SU-DHL-6 (cell line): ENCODE measurements at regions not wholly inside any gene's neighbourhood (a gene's known extent, or its start where the extent isn't known, plus 50 kb on each side); places are given as distances from the start of the nearest gene placed in this dataset.

Experiments
- H2AFZ ChIP-seq: fragments of 200-600 bp; sonication (generic); 2 replicates; pipeline ENCODE4 v1.6.1; 2014; ENCODE audit warnings: low read depth, mild to moderate bottlenecking, moderate library complexity, mixed read lengths, antibody characterized with exemption, low read length; ENCODE audit not compliant: severe bottlenecking
- H3F3A ChIP-seq: fragments of 200-600 bp; shearing (Covaris generic); 2 replicates; pipeline ENCODE4 v1.6.0; 2016; ENCODE audit warnings: antibody characterized with exemption, mild to moderate bottlenecking; ENCODE audit not compliant: insufficient read depth
- H3K27ac ChIP-seq: fragments of 200-600 bp; sonication (generic); 2 replicates; pipeline ENCODE4 v1.5.1; 2016; ENCODE audit warnings: low read depth, mild to moderate bottlenecking, low read length, moderate library complexity, mixed read lengths
- H3K27me3 ChIP-seq: fragments of 200-600 bp; sonication (generic), shearing (Covaris generic); 2 replicates; pipeline ENCODE4 v1.6.0; 2014; ENCODE audit warnings: mild to moderate bottlenecking, low read length
- H3K36me3 ChIP-seq: fragments of 200-600 bp; sonication (generic); 2 replicates; pipeline ENCODE4 v1.6.1; 2014; ENCODE audit warnings: mild to moderate bottlenecking, low read length, mixed read lengths
- H3K4me2 ChIP-seq: fragments of 300-600, 200-600 bp; shearing (Covaris generic), sonication (generic); 2 replicates; pipeline ENCODE4 v1.6.0; 2014; ENCODE audit warnings: low read length, low read depth, mild to moderate bottlenecking; ENCODE audit not compliant: poor library complexity, severe bottlenecking
- H3K4me3 ChIP-seq: fragments of 200-600 bp; sonication (generic); 2 replicates; pipeline ENCODE4 v1.5.1; 2014; ENCODE audit warnings: antibody characterized with exemption, low read length, mild to moderate bottlenecking, mixed read lengths; ENCODE audit not compliant: insufficient read depth, poor library complexity, severe bottlenecking
- H3K79me2 ChIP-seq: fragments of 200-600 bp; sonication (generic); 2 replicates; pipeline ENCODE4 v1.6.1; 2014; ENCODE audit warnings: mild to moderate bottlenecking, low read length, moderate library complexity; ENCODE audit not compliant: insufficient read depth
- H3K9ac ChIP-seq: fragments of 200-600 bp; sonication (generic); 2 replicates; pipeline ENCODE4 v1.7.0; 2014; ENCODE audit warnings: mild to moderate bottlenecking, low read length
- H3K9me2 ChIP-seq: fragments of 200-600 bp; sonication (generic); replicated peaks from 2 replicates; pipeline ENCODE4 v1.6.1; 2014; ENCODE audit warnings: low read length; ENCODE audit not compliant: insufficient read depth
- H3K9me3 ChIP-seq: fragments of 200-600 bp; sonication (generic); 2 replicates; pipeline ENCODE4 v1.6.1; 2014; ENCODE audit warnings: low read length, mixed read lengths; ENCODE audit not compliant: insufficient read depth
- H4K20me1 ChIP-seq: fragments of 200-600 bp; sonication (generic); 2 replicates; pipeline ENCODE4 v1.6.1; 2014; ENCODE audit warnings: low read depth, mild to moderate bottlenecking, antibody characterized with exemption, low read length, moderate library complexity, mixed read lengths
- EZH2phosphoT487 ChIP-seq: fragments of 200-600 bp; sonication (generic), shearing (Covaris generic); conservative IDR thresholded peaks from 2 replicates; pipeline ENCODE4 v1.6.1; 2018; ENCODE audit warnings: mild to moderate bottlenecking, antibody characterized with exemption, low read length, moderate library complexity, mixed read lengths
- TF ChIP-seq, protein P1 (sequence below): fragments of 200-600 bp; sonication (generic); IDR thresholded peaks from one replicate; pipeline ENCODE4 v1.5.1; 2017; ENCODE audit warnings: antibody characterized with exemption, mild to moderate bottlenecking, low read length, moderate library complexity; ENCODE audit not compliant: insufficient read depth, poor library complexity, severe bottlenecking

- no peak overlapping the region for H3K9ac ChIP-seq
- H3K4me3 ChIP-seq = no peak overlapping the region
- no peaks in the 10 kb centered on the region for H3K27me3 ChIP-seq
- no peaks in the 10 kb centered on the region for H3K9me2 ChIP-seq
- H2AFZ ChIP-seq = no peak overlapping the region
- H4K20me1 ChIP-seq = no peaks in the 10 kb centered on the region
- no peak overlapping the region for H3K4me2 ChIP-seq
- H3K9me3 ChIP-seq = no peaks in the 10 kb centered on the region
- no peaks in the 10 kb centered on the region for H3K36me3 ChIP-seq
- no peaks in the 10 kb centered on the region for H3F3A ChIP-seq
- H3K27ac ChIP-seq = no peak overlapping the region
- TF ChIP-seq, protein P1, sequence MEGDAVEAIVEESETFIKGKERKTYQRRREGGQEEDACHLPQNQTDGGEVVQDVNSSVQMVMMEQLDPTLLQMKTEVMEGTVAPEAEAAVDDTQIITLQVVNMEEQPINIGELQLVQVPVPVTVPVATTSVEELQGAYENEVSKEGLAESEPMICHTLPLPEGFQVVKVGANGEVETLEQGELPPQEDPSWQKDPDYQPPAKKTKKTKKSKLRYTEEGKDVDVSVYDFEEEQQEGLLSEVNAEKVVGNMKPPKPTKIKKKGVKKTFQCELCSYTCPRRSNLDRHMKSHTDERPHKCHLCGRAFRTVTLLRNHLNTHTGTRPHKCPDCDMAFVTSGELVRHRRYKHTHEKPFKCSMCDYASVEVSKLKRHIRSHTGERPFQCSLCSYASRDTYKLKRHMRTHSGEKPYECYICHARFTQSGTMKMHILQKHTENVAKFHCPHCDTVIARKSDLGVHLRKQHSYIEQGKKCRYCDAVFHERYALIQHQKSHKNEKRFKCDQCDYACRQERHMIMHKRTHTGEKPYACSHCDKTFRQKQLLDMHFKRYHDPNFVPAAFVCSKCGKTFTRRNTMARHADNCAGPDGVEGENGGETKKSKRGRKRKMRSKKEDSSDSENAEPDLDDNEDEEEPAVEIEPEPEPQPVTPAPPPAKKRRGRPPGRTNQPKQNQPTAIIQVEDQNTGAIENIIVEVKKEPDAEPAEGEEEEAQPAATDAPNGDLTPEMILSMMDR = no peak
- TF ChIP-seq EZH2phosphoT487 = no peak
- no peaks in the 10 kb centered on the region for H3K79me2 ChIP-seq
These were observed 66.7 kb upstream of the PGRMC2 start for GRCh38 chr4:128354205-128354821.

DNA sequence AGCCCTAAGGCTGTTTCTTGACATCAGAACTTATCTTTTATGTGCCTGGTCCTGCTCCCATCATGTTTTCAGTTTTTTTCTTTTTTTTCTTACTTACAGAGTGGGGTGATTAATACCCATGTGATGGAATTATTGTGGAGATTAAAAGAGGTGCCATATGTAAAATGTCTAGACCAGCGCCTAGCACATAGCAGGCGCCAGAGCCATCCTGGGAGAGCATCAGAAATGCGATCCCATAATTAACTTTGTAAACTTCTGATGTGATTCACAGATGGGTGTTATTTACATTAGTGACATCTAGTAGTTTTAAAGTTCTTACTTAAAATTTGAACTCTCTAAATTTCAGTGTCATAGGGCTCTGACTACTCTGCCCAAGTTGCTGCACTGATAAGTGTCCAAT lies 66.2 kb upstream of the PGRMC2 start:
- Histone ChIP-seq H3K36me3 (no peaks in the 10 kb centered on the region), H3K27me3 (no peaks in the 10 kb centered on the region), H3K4me3 (no peak overlapping the region), H2AFZ (no peak overlapping the region), H3F3A (no peaks in the 10 kb centered on the region), H3K79me2 (no peaks in the 10 kb centered on the region), H3K27ac (no peak overlapping the region), H3K9me3 (no peaks in the 10 kb centered on the region), H4K20me1 (no peaks in the 10 kb centered on the region), H3K9me2 (no peaks in the 10 kb centered on the region), H3K4me2 (no peak overlapping the region), H3K9ac (no peak overlapping the region)
- no peak for TF ChIP-seq EZH2phosphoT487
- TF ChIP-seq, protein P1 = no peak

DNA sequence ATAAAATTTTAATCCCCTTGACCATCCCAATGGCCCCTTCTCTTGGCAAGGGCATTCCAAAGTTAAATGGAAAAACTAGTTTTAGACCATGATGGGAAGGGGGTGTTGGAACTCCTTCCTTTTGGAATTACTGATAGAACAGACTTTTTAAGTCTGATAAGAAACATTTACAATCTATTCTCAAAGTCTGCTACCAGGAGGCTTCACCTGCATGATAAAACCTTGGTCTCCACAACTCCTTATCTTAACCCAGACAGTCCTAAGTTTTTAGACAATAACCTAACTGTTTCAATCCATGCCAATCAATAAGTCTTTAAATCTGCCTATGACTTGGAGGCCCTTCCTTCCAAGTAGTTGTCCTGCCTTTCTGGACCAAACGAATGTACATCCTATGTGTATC lies 63.9 kb upstream of the PGRMC2 start:
- no peaks in the 10 kb centered on the region for H3K27me3 ChIP-seq
- no peaks in the 10 kb centered on the region for H3K9me2 ChIP-seq
- no peaks in the 10 kb centered on the region for H3K9me3 ChIP-seq
- no peak overlapping the region for H3K4me3 ChIP-seq
- no peak overlapping the region for H3K27ac ChIP-seq
- no peak overlapping the region for H2AFZ ChIP-seq
- TF ChIP-seq, protein P1 = no peak
- TF ChIP-seq EZH2phosphoT487 = no peak
- no peaks in the 10 kb centered on the region for H3K79me2 ChIP-seq
- H3K9ac ChIP-seq = no peak overlapping the region
- H3K4me2 ChIP-seq = no peak overlapping the region
- no peaks in the 10 kb centered on the region for H3F3A ChIP-seq
- H4K20me1 ChIP-seq = no peaks in the 10 kb centered on the region
- no peaks in the 10 kb centered on the region for H3K36me3 ChIP-seq
